ENCODE measurements at regions not wholly inside any gene's neighbourhood (a gene's known extent, or its start where the extent isn't known, plus 50 kb on each side); places are given as distances from the start of the nearest gene placed in this dataset.
"Not testable (repeated sequence)": the region's sequence is repeated elsewhere in the genome, so short reads cannot be mapped to it uniquely, and the experiment has no call there.

DNA sequence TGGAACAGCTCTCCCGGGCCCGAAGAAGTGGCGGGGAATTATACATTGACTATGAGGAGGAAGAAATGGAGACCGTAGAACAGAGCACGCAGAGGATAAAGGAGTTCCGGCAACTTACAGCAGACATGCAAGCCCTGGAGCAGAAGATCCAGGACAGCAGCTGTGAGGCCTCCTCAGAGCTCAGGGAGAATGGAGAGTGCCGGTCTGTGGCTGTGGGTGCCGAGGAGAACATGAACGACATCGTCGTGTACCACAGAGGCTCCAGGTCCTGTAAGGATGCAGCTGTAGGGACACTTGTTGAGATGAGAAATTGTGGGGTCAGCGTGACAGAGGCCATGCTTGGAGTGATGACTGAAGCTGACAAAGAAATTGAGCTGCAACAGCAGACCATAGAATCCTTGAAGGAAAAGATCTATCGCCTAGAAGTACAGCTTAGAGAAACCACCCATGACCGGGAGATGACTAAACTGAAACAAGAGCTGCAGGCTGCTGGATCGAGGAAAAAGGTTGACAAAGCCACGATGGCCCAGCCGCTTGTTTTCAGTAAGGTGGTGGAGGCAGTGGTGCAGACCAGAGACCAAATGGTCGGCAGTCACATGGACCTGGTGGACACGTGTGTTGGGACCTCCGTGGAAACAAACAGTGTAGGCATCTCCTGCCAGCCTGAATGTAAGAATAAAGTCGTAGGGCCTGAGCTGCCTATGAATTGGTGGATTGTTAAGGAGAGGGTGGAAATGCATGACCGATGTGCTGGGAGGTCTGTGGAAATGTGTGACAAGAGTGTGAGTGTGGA lies 129.5 kb upstream of the DMRT1 start:
- DNase-seq (ENCODE audit: low read depth in 3 of 3, low spot score in 1 of 3), result no peak

DNA sequence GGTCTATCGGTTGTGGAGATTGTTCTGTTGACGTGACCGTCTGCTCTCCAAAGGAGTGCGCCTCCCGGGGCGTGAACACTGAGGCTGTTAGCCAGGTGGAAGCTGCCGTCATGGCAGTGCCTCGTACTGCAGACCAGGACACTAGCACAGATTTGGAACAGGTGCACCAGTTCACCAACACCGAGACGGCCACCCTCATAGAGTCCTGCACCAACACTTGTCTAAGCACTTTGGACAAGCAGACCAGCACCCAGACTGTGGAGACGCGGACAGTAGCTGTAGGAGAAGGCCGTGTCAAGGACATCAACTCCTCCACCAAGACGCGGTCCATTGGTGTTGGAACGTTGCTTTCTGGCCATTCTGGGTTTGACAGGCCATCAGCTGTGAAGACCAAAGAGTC lies 128.9 kb upstream of the DMRT1 start:
- no peak for DNase-seq (ENCODE audit: low read depth in 3 of 3, low spot score in 1 of 3)

DNA sequence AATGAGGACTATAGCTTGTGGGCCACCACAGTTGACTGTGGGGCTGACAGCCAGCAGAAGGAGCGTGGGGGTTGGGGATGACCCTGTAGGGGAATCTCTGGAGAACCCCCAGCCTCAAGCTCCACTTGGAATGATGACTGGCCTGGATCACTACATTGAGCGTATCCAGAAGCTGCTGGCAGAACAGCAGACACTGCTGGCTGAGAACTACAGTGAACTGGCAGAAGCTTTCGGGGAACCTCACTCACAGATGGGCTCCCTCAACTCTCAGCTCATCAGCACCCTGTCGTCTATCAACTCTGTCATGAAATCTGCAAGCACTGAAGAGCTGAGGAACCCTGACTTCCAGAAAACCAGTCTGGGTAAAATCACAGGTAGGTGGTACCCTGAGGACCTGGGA lies 128.4 kb upstream of the DMRT1 start:
- DNase-seq (ENCODE audit: low read depth in 3 of 3, low spot score in 1 of 3), result no peak

DNA sequence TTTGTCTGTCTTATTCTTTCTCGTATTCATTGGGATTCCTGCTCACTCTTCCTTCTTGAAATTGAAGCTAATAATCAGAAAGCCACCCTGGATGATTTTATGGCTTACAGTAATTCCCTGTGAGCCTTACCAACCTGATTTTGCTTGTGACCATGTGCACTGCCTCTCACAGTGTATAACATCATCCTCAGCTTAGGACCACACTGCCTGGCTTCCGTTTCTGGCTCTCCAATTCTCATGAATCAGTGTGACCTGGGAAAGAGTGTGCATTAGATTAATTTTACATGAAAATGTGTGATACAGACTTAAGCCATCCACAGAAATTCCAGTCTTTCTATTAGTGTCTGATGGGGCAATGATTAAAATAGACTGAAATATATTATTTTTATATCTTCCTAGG lies 126.8 kb upstream of the DMRT1 start:
- DNase-seq (ENCODE audit: low read depth in 3 of 3, low spot score in 1 of 3), result no peak

GRCh38 chr9:715300-715699 lies 126.2 kb upstream of the DMRT1 start:
- no peak for DNase-seq (ENCODE audit: low read depth in 3 of 3, low spot score in 1 of 3)

- DNase-seq (ENCODE audit: low read depth in 3 of 3, low spot score in 1 of 3), result no peak
Observed at GRCh38 chr9:715743-716400, 125.6 kb upstream of the DMRT1 start.

DNA sequence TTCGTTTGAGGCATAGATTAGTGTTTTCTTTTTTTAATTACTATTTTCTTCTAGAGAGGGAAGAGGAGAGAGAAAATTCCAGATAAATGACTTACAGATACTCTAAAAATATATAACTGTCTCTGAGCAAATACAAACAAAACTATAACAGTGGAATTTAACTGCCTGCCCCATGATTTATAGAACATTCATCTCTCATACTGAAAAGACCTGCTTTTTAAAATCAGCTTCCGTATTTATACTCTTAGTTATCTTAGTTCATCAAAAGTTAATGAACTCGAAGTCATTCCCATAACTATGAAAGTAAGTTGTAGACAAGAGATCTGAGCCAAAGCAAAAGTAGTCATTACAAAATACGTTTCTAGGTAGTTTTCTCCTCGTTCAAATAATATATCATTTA lies 123.8 kb upstream of the DMRT1 start:
- no peak for DNase-seq (ENCODE audit: low read depth in 3 of 3, low spot score in 1 of 3)

GRCh38 chr9:720239-720881 lies 121.1 kb upstream of the DMRT1 start:
- DNase-seq (ENCODE audit: low read depth in 3 of 3, low spot score in 1 of 3), result no peak

DNA sequence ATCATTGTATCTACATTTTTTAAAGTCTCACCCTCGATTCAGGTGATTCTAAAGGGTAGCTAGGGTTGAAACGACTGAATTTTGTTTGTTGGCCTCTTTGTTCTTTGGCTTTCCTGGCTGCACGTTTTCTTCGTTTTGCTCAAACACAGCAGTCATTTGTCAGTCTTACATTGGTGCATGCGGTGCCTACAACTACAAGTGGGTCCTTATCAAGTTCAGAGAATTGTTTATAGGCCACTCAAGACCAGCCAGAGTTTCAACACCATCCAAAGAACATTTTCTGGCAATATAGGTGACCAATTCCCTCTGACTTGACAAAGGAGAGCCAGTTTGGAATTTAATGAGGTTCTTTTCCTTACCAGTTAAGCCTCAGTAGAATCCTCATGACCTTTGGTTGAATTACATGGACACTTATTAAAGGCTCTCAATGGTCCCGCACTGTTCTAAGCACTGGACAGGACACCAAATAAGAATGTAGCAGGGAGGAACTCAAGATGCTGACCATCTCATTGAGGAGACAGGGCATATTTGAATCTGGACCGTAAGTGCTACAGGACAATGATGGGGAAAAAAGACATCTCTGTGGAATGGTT lies 119.0 kb upstream of the DMRT1 start:
- no peak for DNase-seq (ENCODE audit: low read depth in 3 of 3, low spot score in 1 of 3)

DNA sequence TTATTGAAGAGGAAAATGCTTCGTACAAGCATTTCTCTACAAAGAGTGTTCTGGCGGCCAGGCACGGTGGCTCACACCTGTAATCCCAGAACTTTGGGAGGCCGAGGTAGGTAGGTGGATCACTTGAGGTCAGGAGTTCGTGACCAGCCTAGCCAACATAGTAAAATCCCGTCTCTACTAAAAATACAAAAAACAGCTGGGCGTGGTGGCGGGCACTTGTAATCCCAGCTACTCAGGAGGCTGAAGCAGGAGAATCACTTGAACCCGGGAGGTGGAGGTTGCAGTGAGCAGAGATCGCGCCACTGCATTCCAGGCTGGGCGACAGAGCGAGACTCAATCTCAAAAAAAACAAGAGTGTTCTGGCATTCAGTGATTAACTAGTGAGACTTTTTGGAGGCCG lies 117.0 kb upstream of the DMRT1 start:
- DNase-seq (ENCODE audit: low read depth in 3 of 3, low spot score in 1 of 3), result not testable (repeated sequence)

DNA sequence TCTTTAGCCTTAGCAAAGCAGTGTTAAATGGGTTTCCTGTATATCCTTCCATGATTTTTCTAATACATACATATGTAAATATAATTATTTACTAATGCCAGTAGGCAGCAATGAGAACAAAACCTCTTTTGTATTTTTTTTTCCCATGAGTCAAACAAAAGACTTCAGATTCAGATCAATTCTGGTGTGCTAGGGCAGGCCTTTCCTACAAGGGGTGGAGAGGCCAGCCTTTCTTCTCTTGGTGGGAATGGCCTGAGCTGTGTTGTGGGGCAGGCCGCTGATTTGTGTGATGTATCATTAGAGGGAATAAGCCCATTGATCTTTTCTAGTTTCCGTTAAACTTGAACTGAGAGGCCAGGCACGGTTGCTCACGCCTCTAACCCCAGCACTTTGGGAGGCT lies 115.5 kb upstream of the DMRT1 start:
- DNase-seq (ENCODE audit: low read depth in 3 of 3, low spot score in 1 of 3), result no peak

DNA sequence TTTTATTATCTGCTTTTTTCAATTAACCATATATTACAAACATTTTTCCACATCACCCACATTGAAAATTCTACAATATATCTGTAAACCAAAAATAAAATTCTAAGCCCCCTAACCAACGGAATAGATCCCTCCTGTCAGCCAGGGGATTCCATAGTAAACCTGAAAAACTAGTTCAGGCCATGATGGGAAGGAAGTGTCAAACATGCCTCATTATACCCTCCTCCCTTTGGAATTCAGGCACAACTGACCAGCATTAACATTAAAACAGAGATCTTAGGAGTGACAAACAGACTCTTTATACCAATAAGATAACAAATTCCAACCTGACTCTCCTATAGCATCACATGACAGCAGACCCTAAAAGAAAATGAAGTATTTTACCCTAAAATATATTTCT lies 113.7 kb upstream of the DMRT1 start:
- DNase-seq (ENCODE audit: low read depth in 3 of 3, low spot score in 1 of 3), result no peak

GRCh38 chr9:728535-728934 lies 113.0 kb upstream of the DMRT1 start:
- DNase-seq (ENCODE audit: low read depth in 3 of 3, low spot score in 1 of 3), result no peak

DNA sequence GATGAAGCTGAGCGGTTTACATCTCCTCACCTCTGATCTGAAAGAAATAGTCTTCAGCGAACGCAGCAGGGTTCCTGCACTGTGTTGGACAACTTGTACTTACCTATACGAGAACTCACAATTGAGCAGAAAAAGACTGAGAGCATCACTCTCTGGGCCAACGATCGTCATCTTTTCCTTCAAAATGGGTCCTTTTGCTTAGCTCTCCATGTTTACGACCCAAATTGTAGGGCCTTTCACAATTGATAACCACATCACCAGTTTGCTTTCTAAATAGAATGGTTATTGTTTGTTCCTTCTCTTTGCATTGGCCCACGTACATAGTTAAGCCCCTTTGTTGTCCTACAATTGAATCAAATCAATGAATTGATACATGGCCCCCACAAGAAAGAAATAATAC lies 110.0 kb upstream of the DMRT1 start:
- DNase-seq (ENCODE audit: low read depth in 3 of 3, low spot score in 1 of 3), result no peak

GRCh38 chr9:734831-735511 lies 106.5 kb upstream of the DMRT1 start:
- no peak for DNase-seq (ENCODE audit: low read depth in 3 of 3, low spot score in 1 of 3)

GRCh38 chr9:737400-738120 lies 103.9 kb upstream of the DMRT1 start:
- no peak for DNase-seq (ENCODE audit: low read depth in 3 of 3, low spot score in 1 of 3)

- DNase-seq (ENCODE audit: low read depth in 3 of 3, low spot score in 1 of 3), result no peak
Observed at GRCh38 chr9:738209-738915, 103.1 kb upstream of the DMRT1 start.

DNA sequence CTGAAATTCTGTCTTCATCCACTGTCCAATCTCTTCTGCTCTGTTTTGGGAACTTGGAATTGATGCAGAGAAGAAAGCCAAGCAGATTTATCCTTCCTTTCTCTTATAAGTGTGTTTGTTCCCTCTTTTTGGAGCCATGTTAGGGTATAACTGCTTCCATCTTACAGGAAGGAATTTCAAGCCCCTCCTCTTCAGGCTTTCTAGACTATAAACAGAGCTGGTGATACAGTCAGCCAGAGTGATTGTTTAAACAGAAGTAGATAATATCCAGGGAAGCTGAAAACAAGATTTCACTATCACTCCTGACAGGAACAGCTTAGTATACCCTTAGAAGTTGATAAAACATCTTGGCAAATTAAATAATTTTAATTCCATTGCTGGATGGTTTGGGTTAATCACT lies 102.1 kb upstream of the DMRT1 start:
- DNase-seq (ENCODE audit: low read depth in 3 of 3, low spot score in 1 of 3), result no peak

DNA sequence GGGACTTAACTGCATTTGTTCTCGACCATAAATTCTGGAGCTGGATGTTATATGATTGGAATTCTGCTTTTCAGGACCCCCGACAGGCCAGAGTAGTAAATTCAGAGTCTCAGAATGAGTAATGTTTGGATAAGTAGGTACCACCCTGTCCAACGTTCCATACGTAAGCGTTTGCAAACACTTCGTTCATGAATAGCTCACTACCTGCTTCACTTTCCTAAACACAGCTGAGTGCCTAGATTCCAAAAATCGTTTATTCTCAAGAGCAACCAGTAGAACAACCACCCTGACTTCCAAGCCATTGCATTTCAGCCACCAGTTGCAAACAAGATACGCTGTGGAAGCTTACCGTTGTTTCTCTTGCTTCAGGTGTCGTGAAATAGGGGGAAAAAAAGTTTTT lies 101.3 kb upstream of the DMRT1 start:
- DNase-seq (ENCODE audit: low read depth in 3 of 3, low spot score in 1 of 3), result no peak

GRCh38 chr9:742104-742503 lies 99.4 kb upstream of the DMRT1 start:
- DNase-seq (ENCODE audit: low read depth in 3 of 3, low spot score in 1 of 3), result no peak

All from stimulated activated CD4-positive, alpha-beta T cell treated with anti-CD3 and anti-CD28 coated beads, TNF-alpha, amount 100 ng/mL, for 1 hour (primary cell).